Large intestine (tissue), 3 donors: ENCODE measurements at regions not wholly inside any gene's neighbourhood (a gene's known extent, or its start where the extent isn't known, plus 50 kb on each side); places are given as distances from the start of the nearest gene placed in this dataset.
A peak's percentile ranks its signal among the peaks of the same experiment; 100 is the strongest.

Experiments used
- DNase-seq, 2 donors: peaks; one replicate each; pipeline versions ENCODE4 v3.0.0 to v3.0.0-alpha.2; 2013
- H3K27ac ChIP-seq: one replicate; pipeline ENCODE4 v1.5.1; 2013; ENCODE audit warnings: low read length
- H3K27me3 ChIP-seq: 2 replicates; pipeline ENCODE4 v1.6.1; 2013; ENCODE audit warnings: low read length; ENCODE audit not compliant: control insufficient read depth, insufficient read depth
- H3K36me3 ChIP-seq: 2 replicates; pipeline ENCODE4 v1.6.1; 2013; ENCODE audit warnings: low read length; ENCODE audit not compliant: control insufficient read depth, insufficient read depth
- H3K4me1 ChIP-seq: one replicate; pipeline ENCODE4 v1.6.1; 2013; ENCODE audit warnings: low read length; ENCODE audit not compliant: control insufficient read depth, insufficient read depth
- H3K4me3 ChIP-seq: one replicate; pipeline ENCODE4 v1.5.1; 2013; ENCODE audit warnings: low read length
- H3K9me3 ChIP-seq: one replicate; pipeline ENCODE4 v1.6.1; 2013; ENCODE audit warnings: mild to moderate bottlenecking, low read depth, low read length, moderate library complexity; ENCODE audit not compliant: control insufficient read depth
- WGBS: methylation state at CpG from one replicate; pipeline ENCODE4 v1.1.5; 2013; ENCODE audit warnings: low lambda C conversion rate; ENCODE audit not compliant: insufficient coverage; 5-methylcytosine and 5-hydroxymethylcytosine counted together

- H3K4me1 ChIP-seq, result no peaks in the 10 kb centered on the region
- H3K27ac ChIP-seq, result no peak overlapping the region
- 93% methylated on average over 3 of the region's 13 CpGs for WGBS
- peaks cover 5% of the 10 kb centered on the region for H3K27me3 ChIP-seq
- no peak overlapping the region for H3K4me3 ChIP-seq
- DNase-seq, result no peak
- H3K9me3 ChIP-seq, result no peaks in the 10 kb centered on the region
- no peaks in the 10 kb centered on the region for H3K36me3 ChIP-seq
These were observed 281.7 kb downstream of the KLF6 start for GRCh38 chr10:3503299-3503698.

GRCh38 chr10:3502673-3503072 lies 282.3 kb downstream of the KLF6 start:
- Histone ChIP-seq H3K4me3 (no peak overlapping the region), H3K36me3 (no peaks in the 10 kb centered on the region), H3K27me3 (peaks cover 5% of the 10 kb centered on the region), H3K27ac (no peak overlapping the region), H3K4me1 (no peaks in the 10 kb centered on the region), H3K9me3 (no peaks in the 10 kb centered on the region)
- no peak for DNase-seq
- 100% methylated on average over 1 of the region's 6 CpGs for WGBS

- Histone ChIP-seq H3K27me3 (peaks cover 8% of the 10 kb centered on the region), H3K27ac (no peak overlapping the region), H3K36me3 (no peaks in the 10 kb centered on the region), H3K4me3 (no peak overlapping the region), H3K9me3 (no peaks in the 10 kb centered on the region), H3K4me1 (no peaks in the 10 kb centered on the region)
- no CpG with 5 or more reads among the region's 15 CpGs for WGBS
- peak; percentile 33 to 55 for DNase-seq
These were observed 284.6 kb downstream of the KLF6 start for GRCh38 chr10:3500408-3500856.

GRCh38 chr10:3499120-3499519 lies 285.9 kb downstream of the KLF6 start:
- H3K27ac ChIP-seq, result no peak overlapping the region
- H3K9me3 ChIP-seq, result no peaks in the 10 kb centered on the region
- DNase-seq, result no peak
- WGBS, result 100% methylated on average over 2 of the region's 4 CpGs
- peaks cover 8% of the 10 kb centered on the region for H3K27me3 ChIP-seq
- no peaks in the 10 kb centered on the region for H3K4me1 ChIP-seq
- no peak overlapping the region for H3K4me3 ChIP-seq
- no peaks in the 10 kb centered on the region for H3K36me3 ChIP-seq

- Histone ChIP-seq H3K27ac (no peak overlapping the region), H3K36me3 (no peaks in the 10 kb centered on the region), H3K9me3 (no peaks in the 10 kb centered on the region), H3K4me1 (no peaks in the 10 kb centered on the region), H3K27me3 (peaks cover 8% of the 10 kb centered on the region), H3K4me3 (no peak overlapping the region)
- DNase-seq, result no peak
- WGBS, result 49% methylated on average over 6 of the region's 7 CpGs
These were observed 287.4 kb downstream of the KLF6 start for GRCh38 chr10:3497581-3497980.

GRCh38 chr10:3496138-3496537 lies 288.9 kb downstream of the KLF6 start:
- Histone ChIP-seq H3K27me3 (peaks cover 8% of the 10 kb centered on the region), H3K27ac (no peak overlapping the region), H3K4me1 (no peaks in the 10 kb centered on the region), H3K9me3 (no peaks in the 10 kb centered on the region), H3K4me3 (no peak overlapping the region), H3K36me3 (no peaks in the 10 kb centered on the region)
- no CpG with 5 or more reads among the region's 7 CpGs for WGBS
- DNase-seq, result no peak

GRCh38 chr10:3495281-3495680 lies 289.7 kb downstream of the KLF6 start:
- no peaks in the 10 kb centered on the region for H3K36me3 ChIP-seq
- H3K9me3 ChIP-seq, result no peaks in the 10 kb centered on the region
- H3K27ac ChIP-seq, result no peak overlapping the region
- H3K4me1 ChIP-seq, result no peaks in the 10 kb centered on the region
- DNase-seq, result no peak
- no peak overlapping the region for H3K4me3 ChIP-seq
- no CpG with 5 or more reads among the region's 6 CpGs for WGBS
- peaks cover 4% of the 10 kb centered on the region for H3K27me3 ChIP-seq

GRCh38 chr10:3494838-3495230 lies 290.2 kb downstream of the KLF6 start:
- Histone ChIP-seq H3K27me3 (peaks cover 2% of the 10 kb centered on the region), H3K4me1 (no peaks in the 10 kb centered on the region), H3K9me3 (no peaks in the 10 kb centered on the region), H3K4me3 (no peak overlapping the region), H3K27ac (no peak overlapping the region), H3K36me3 (no peaks in the 10 kb centered on the region)
- DNase-seq, result no peak
- no CpG with 5 or more reads among the region's 11 CpGs for WGBS

- Histone ChIP-seq H3K9me3 (no peaks in the 10 kb centered on the region), H3K27ac (no peak overlapping the region), H3K4me1 (no peaks in the 10 kb centered on the region), H3K27me3 (peaks cover 2% of the 10 kb centered on the region), H3K36me3 (no peaks in the 10 kb centered on the region), H3K4me3 (no peak overlapping the region)
- no peak for DNase-seq
- 100% methylated on average over 1 of the region's 22 CpGs for WGBS
These were observed 290.7 kb downstream of the KLF6 start for GRCh38 chr10:3494131-3494837.

- Histone ChIP-seq H3K27me3 (peaks cover 2% of the 10 kb centered on the region), H3K4me1 (no peaks in the 10 kb centered on the region), H3K9me3 (no peaks in the 10 kb centered on the region), H3K36me3 (no peaks in the 10 kb centered on the region), H3K4me3 (no peak overlapping the region), H3K27ac (no peak overlapping the region)
- WGBS, result no CpG with 5 or more reads among the region's 1 CpG
- no peak for DNase-seq
These were observed 291.4 kb downstream of the KLF6 start for GRCh38 chr10:3493621-3494020.

GRCh38 chr10:3491571-3491970 lies 293.4 kb downstream of the KLF6 start:
- no peaks in the 10 kb centered on the region for H3K36me3 ChIP-seq
- no peaks in the 10 kb centered on the region for H3K9me3 ChIP-seq
- no peak overlapping the region for H3K4me3 ChIP-seq
- peaks cover under 1% of the 10 kb centered on the region for H3K27me3 ChIP-seq
- WGBS, result 100% methylated on average over 1 of the region's 4 CpGs
- DNase-seq, result no peak
- H3K27ac ChIP-seq, result no peak overlapping the region
- peaks cover 4% of the 10 kb centered on the region for H3K4me1 ChIP-seq
